ENCODE measurements at regions not wholly inside any gene's neighbourhood (a gene's known extent, or its start where the extent isn't known, plus 50 kb on each side); places are given as distances from the start of the nearest gene placed in this dataset.

GRCh38 chr4:108383157-108383556, 214.4 kb upstream of the LEF1 start:
- TF ChIP-seq CTCF (IDR thresholded peaks at IDR 0.05), result no peak
- TF ChIP-seq EZH2 (IDR thresholded peaks at IDR 0.05; ENCODE audit: borderline replicate concordance, insufficient read depth, low read depth, low read length, poor library complexity, severe bottlenecking), result no peak

All from B cell (primary cell).